HepG2 (cell line): ENCODE measurements at regions not wholly inside any gene's neighbourhood (a gene's known extent, or its start where the extent isn't known, plus 50 kb on each side); places are given as distances from the start of the nearest gene placed in this dataset.

Experiments
- ATAC-seq: fragments of 200-7000 bp; cut with Tn5 transposase; 3 replicates; pipeline ENCODE4 v1.9.1; 2020; ENCODE audit warnings: mild to moderate bottlenecking, moderate library complexity
- BruUV-seq: library from RNA; stranded (reverse); fragments of 400-500 nt; replicated peaks from 2 replicates; lab custom pipeline; 2021; lab: Mats Ljungman, UMichigan
- CTCF ChIA-PET: fragments of 300-600 bp; formaldehyde crosslinking; extraction: SDS; loops from one replicate; lab custom pipeline; 2021; ENCODE audit warnings: low total read pairs, inconsistent platforms, low intra/inter-chr PET ratio; lab: Yijun Ruan, JAX
- POLR2A ChIA-PET: fragments of 350-600 bp; sonication (Branson Sonifier 250); formaldehyde crosslinking; loops from one replicate; lab custom pipeline; 2020; ENCODE audit warnings: antibody characterized with exemption, inconsistent platforms; lab: Yijun Ruan, JAX
- DNase-seq: peaks from one replicate; pipeline ENCODE4 v3.0.0-alpha.2; 2015; ENCODE audit warnings: low spot score
- FAIRE-seq: peaks from 3 replicates; lab custom pipeline; 2011; peaks lifted over from hg19 to GRCh38; lab: Jason Lieb, UNC
- H2AFZ ChIP-seq: one replicate; pipeline ENCODE4 v1.6.1; 2011; ENCODE audit warnings: low read length, inconsistent platforms
- H3K27ac ChIP-seq: fragments of 300-600 bp; 3 replicates; pipeline ENCODE4 v1.8.0; 2011; ENCODE audit warnings: mixed run types, mild to moderate bottlenecking, mixed read lengths, low read length, inconsistent platforms; ENCODE audit not compliant: insufficient read depth; ENCODE audit errors: extremely low read length
- H3K27me3 ChIP-seq, 2 experiments: fragments of 200-600 bp in 1 of 2; 2 replicates in 1 of 2; 3 replicates in 1 of 2; pipeline versions ENCODE4 v1.6.0 to v1.8.0; 2011; ENCODE audit warnings: low read length in 2 of 2, mild to moderate bottlenecking in 2 of 2, moderate library complexity in 2 of 2, inconsistent platforms in 1 of 2; ENCODE audit not compliant: insufficient read depth in 2 of 2, control insufficient read depth in 1 of 2
- H3K36me3 ChIP-seq, 2 experiments: fragments of 200-600 bp in 1 of 2; replicated peaks in 1 of 2; 2 replicates in 1 of 2; 3 replicates in 1 of 2; pipeline versions ENCODE4 v1.5.1 to v1.8.0; 2011; ENCODE audit warnings: low read length in 2 of 2, inconsistent platforms in 1 of 2; ENCODE audit not compliant: insufficient read depth in 2 of 2, control insufficient read depth in 1 of 2
- H3K4me1 ChIP-seq: 2 replicates; pipeline ENCODE4 v1.5.1; 2012; ENCODE audit warnings: low read length, inconsistent platforms; ENCODE audit not compliant: insufficient read depth
- H3K4me2 ChIP-seq: 2 replicates; pipeline ENCODE4 v1.6.0; 2011; ENCODE audit warnings: low read depth, low read length, inconsistent platforms
- H3K4me3 ChIP-seq, 3 experiments: fragments of 200-600 bp in 1 of 3; sonication (generic), shearing (Covaris generic) in 1 of 3; replicated peaks in 1 of 3; 2 replicates each; pipeline ENCODE4 v1.5.1; 2011 to 2016; ENCODE audit warnings: low read length in 3 of 3, inconsistent platforms in 2 of 3, low read depth in 2 of 3, mild to moderate bottlenecking in 2 of 3, control low read depth in 1 of 3, mixed read lengths in 1 of 3; ENCODE audit not compliant: insufficient read depth in 1 of 3
- H3K79me2 ChIP-seq: one replicate; pipeline ENCODE4 v1.6.1; 2011; ENCODE audit warnings: low read length, inconsistent platforms; ENCODE audit not compliant: insufficient read depth
- H3K9ac ChIP-seq: 2 replicates; pipeline ENCODE4 v1.6.0; 2011; ENCODE audit warnings: mild to moderate bottlenecking, low read depth, low read length, inconsistent platforms; ENCODE audit not compliant: insufficient read depth
- H3K9me3 ChIP-seq: 2 replicates; pipeline ENCODE4 v1.5.1; 2012; ENCODE audit warnings: mild to moderate bottlenecking, low read length
- H4K20me1 ChIP-seq: 2 replicates; pipeline ENCODE4 v1.6.0; 2011; ENCODE audit warnings: inconsistent platforms, mild to moderate bottlenecking, low read length, moderate library complexity; ENCODE audit not compliant: insufficient read depth
- ARID3A ChIP-seq: IDR thresholded peaks from 2 replicates; pipeline ENCODE4 v1.6.1; 2012; ENCODE audit warnings: low read depth, low read length, improper control_type of control experiment
- MAX ChIP-seq: IDR thresholded peaks from 2 replicates; pipeline ENCODE4 v1.6.1; 2012; ENCODE audit warnings: inconsistent platforms
- RORA ChIP-seq: sonication (generic); formaldehyde crosslinking; IDR thresholded peaks from 2 replicates; pipeline ENCODE4 v1.5.0; 2020; ENCODE audit warnings: mild to moderate bottlenecking, missing genetic modification reagents, moderate library complexity
- ZFY ChIP-seq: sonication (generic); formaldehyde crosslinking; IDR thresholded peaks from 2 replicates; pipeline ENCODE4 v1.4.0; 2020; ENCODE audit warnings: missing genetic modification reagents
- ZNF652 ChIP-seq: IDR thresholded peaks from 2 replicates; pipeline ENCODE4 v1.6.1; 2016; ENCODE audit warnings: low read depth, borderline replicate concordance
- ZNF710 ChIP-seq: sonication (generic); formaldehyde crosslinking; IDR thresholded peaks from 2 replicates; pipeline ENCODE4 v1.5.0; 2020; ENCODE audit warnings: mild to moderate bottlenecking, missing genetic modification reagents, borderline replicate concordance
- WGBS: methylation state at CpG from one replicate; pipeline ENCODE4 v1.1.6; 2017; ENCODE audit warnings: low lambda C conversion rate; 5-methylcytosine and 5-hydroxymethylcytosine counted together
- in situ Hi-C: cut with HindIII; loops from 2 replicates; pipeline ENCODE4 v1.10.0; 2017; ENCODE audit warnings: low pct_unique_long_range_greater_than_20kb; ENCODE audit not compliant: extremely low pct_ligation_motif_present
- intact Hi-C: fragments of 100-400 bp; cut with micrococcal nuclease; formaldehyde crosslinking; loops from one replicate; pipeline ENCODE4 v1.10.0; 2022; ENCODE audit not compliant: unreplicated experiment

- H4K20me1 ChIP-seq, result no peaks in the 10 kb centered on the region
- no peaks in the 10 kb centered on the region; a peak in 1 of 5 replicates for H3K27me3 ChIP-seq
- H3K9ac ChIP-seq, result no peak overlapping the region
- no TSS peak for BruUV-seq
- intact Hi-C loops, result no loop called here
- no peak for DNase-seq
- no peak for ATAC-seq
- no peak overlapping the region for H2AFZ ChIP-seq
- no peak for FAIRE-seq
- CTCF ChIA-PET, result no interaction called here
- 19% methylated on average over 5 of the region's 6 CpGs for WGBS
- TF ChIP-seq RORA (CRISPR knock-in tag) (no peak), ZNF710 (no peak), ZNF652 (no peak), MAX (no peak), ZFY (no peak), ARID3A (no peak)
- H3K9me3 ChIP-seq, result no peaks in the 10 kb centered on the region
- H3K4me2 ChIP-seq, result no peak overlapping the region
- no peak overlapping the region for H3K4me3 ChIP-seq
- H3K27ac ChIP-seq, result no peak overlapping the region
- in situ Hi-C loops, result no loop called here
- no peaks in the 10 kb centered on the region for H3K36me3 ChIP-seq
- no peaks in the 10 kb centered on the region for H3K79me2 ChIP-seq
- H3K4me1 ChIP-seq, result no peaks in the 10 kb centered on the region
- POLR2A ChIA-PET, result no interaction called here
Measured at GRCh38 chr4:10866666-10867065, 182.1 kb upstream of the CLNK start.
